Neural progenitor cell (in vitro differentiated cells): ENCODE measurements at regions not wholly inside any gene's neighbourhood (a gene's known extent, or its start where the extent isn't known, plus 50 kb on each side); places are given as distances from the start of the nearest gene placed in this dataset.

Source experiments
- CTCF ChIP-seq: fragments of 200-600 bp; sonication (generic); IDR thresholded peaks from 2 replicates; pipeline ENCODE4 v1.5.1; 2017; ENCODE audit warnings: antibody characterized with exemption, mild to moderate bottlenecking
- EZH2 ChIP-seq: fragments of 200-600 bp; sonication (generic); IDR thresholded peaks from 2 replicates; pipeline ENCODE4 v1.6.1; 2017; ENCODE audit warnings: antibody characterized with exemption, mild to moderate bottlenecking, moderate library complexity

- no peak for TF ChIP-seq EZH2
- no peak for TF ChIP-seq CTCF
Measured at GRCh38 chr13:76380446-76381065, 505.6 kb downstream of the KCTD12 start.
